ENCODE measurements at regions not wholly inside any gene's neighbourhood (a gene's known extent, or its start where the extent isn't known, plus 50 kb on each side); places are given as distances from the start of the nearest gene placed in this dataset.

DNA sequence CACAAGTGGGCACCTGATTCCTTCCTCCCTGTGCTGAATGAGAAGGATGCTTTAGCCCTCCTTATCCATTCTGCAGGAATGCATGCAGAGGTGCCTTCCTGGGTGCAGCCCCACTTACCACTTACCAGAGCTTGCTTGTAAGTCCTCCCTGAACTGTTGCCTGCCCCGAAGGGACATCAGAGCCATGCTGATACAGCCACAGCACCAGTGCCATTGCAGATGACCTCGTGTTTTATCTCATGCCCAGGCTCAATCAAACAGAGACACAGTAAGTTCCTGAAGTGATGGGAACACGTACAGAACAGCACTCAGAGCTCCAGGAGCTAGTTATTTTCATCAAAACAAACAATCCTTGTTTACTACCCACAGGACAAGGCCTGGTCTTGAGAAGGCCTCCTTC, 81.9 kb downstream of the ATP1A1 start:
- DNase-seq (ENCODE audit: low spot score) (no peak), ATAC-seq (no peak)

DNA sequence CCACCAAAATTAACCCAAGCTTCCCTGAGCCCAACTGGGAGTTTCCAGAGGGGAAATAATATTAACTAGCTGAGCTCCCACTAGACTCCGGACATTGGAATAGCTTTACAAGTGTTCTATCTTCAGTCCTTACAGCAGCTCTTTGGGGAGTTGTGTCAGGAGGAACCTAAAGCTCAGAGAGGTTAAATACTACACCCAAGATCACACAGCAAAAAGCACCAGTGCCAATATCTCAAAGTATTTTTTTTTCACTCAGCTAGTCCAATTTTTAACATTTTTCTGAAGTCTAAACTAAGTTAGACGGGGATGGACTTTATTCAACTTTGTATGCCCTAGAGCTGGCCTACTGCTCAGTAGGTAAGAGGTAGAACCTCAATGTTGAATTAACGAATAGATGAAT, 82.5 kb downstream of the ATP1A1 start:
- ATAC-seq (no peak), DNase-seq (ENCODE audit: low spot score) (no peak)

GRCh38 chr1:116457946-116458604, 85.0 kb downstream of the ATP1A1 start:
- ATAC-seq (no peak), DNase-seq (ENCODE audit: low spot score) (no peak)

- no peak for ATAC-seq
- DNase-seq (ENCODE audit: low spot score): no peak
Observed at GRCh38 chr1:116458695-116459094, 85.7 kb downstream of the ATP1A1 start.

DNA sequence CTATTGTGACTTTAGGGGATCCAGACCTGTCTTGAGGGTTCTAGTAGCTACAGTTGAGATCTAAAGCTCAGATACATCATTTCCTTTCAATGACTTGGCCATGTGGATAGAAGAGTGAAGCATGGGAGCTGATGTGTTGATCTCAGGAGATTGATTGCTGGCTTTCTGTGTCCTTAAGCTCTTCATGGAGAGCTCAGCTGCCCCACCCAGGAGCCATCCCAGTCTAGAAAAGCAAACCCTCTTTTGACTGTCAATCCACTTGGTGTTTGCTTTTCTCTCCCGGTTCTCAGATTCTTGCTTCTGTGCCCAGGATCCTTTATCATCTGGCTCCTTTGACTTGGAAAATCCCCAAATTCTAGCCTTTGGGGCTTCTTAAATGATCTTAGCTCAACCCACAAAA, 87.2 kb downstream of the ATP1A1 start:
- ATAC-seq (peak; percentile 49), DNase-seq (ENCODE audit: low spot score) (no peak)

GRCh38 chr1:116460783-116461376, 87.8 kb downstream of the ATP1A1 start:
- peak; percentile 92 for ATAC-seq

GRCh38 chr1:116461723-116462122, 88.7 kb downstream of the ATP1A1 start:
- DNase-seq (ENCODE audit: low spot score) (no peak), ATAC-seq (no peak)

More at GRCh38 chr1:116460783-116461376, 87.8 kb downstream of the ATP1A1 start:
- peak; percentile 60 for DNase-seq (ENCODE audit: low spot score)

GRCh38 chr1:116462722-116463121, 89.7 kb downstream of the ATP1A1 start:
- DNase-seq (ENCODE audit: low spot score) (no peak), ATAC-seq (no peak)

GRCh38 chr1:116463730-116464129, 90.7 kb downstream of the ATP1A1 start:
- no peak for ATAC-seq

More at GRCh38 chr1:116463730-116464129, 90.7 kb downstream of the ATP1A1 start:
- no peak for DNase-seq (ENCODE audit: low spot score)
